LNCAP (cell line): ENCODE measurements at regions not wholly inside any gene's neighbourhood (a gene's known extent, or its start where the extent isn't known, plus 50 kb on each side); places are given as distances from the start of the nearest gene placed in this dataset.

Source experiments
- CTCF ChIP-seq: fragments of 450-650 bp; IDR thresholded peaks from 2 replicates; pipeline ENCODE4 v1.5.1; 2017; ENCODE audit warnings: mild to moderate bottlenecking

- no peak for TF ChIP-seq CTCF
Measured at GRCh38 chr7:25382869-25383268, 154.6 kb upstream of the NPVF start.

- TF ChIP-seq CTCF: no peak
Measured at GRCh38 chr7:25383402-25383801, 155.1 kb upstream of the NPVF start.

- TF ChIP-seq CTCF: no peak
Measured at GRCh38 chr7:25384788-25385505, 156.7 kb upstream of the NPVF start.

GRCh38 chr7:25385506-25386136 is 157.3 kb upstream of the NPVF start:
- TF ChIP-seq CTCF: no peak; the same call in 1 of the 2 replicates

GRCh38 chr7:25386311-25386744 is 158.0 kb upstream of the NPVF start:
- TF ChIP-seq CTCF: no peak

GRCh38 chr7:25388681-25389080 is 160.4 kb upstream of the NPVF start:
- TF ChIP-seq CTCF: no peak

- peak; percentile 67; the same call in 1 of the 2 replicates for TF ChIP-seq CTCF
Measured at GRCh38 chr7:25389489-25390106, 161.3 kb upstream of the NPVF start.
